HG02852 (cell line): ENCODE measurements at regions not wholly inside any gene's neighbourhood (a gene's known extent, or its start where the extent isn't known, plus 50 kb on each side); places are given as distances from the start of the nearest gene placed in this dataset.

Source experiments
- ATAC-seq: cut with Tn5 transposase; IDR thresholded peaks from one replicate; pipeline ENCODE4 v1.9.1; 2021; ENCODE audit warnings: mild to moderate bottlenecking, moderate library complexity; ENCODE audit not compliant: unreplicated experiment

DNA sequence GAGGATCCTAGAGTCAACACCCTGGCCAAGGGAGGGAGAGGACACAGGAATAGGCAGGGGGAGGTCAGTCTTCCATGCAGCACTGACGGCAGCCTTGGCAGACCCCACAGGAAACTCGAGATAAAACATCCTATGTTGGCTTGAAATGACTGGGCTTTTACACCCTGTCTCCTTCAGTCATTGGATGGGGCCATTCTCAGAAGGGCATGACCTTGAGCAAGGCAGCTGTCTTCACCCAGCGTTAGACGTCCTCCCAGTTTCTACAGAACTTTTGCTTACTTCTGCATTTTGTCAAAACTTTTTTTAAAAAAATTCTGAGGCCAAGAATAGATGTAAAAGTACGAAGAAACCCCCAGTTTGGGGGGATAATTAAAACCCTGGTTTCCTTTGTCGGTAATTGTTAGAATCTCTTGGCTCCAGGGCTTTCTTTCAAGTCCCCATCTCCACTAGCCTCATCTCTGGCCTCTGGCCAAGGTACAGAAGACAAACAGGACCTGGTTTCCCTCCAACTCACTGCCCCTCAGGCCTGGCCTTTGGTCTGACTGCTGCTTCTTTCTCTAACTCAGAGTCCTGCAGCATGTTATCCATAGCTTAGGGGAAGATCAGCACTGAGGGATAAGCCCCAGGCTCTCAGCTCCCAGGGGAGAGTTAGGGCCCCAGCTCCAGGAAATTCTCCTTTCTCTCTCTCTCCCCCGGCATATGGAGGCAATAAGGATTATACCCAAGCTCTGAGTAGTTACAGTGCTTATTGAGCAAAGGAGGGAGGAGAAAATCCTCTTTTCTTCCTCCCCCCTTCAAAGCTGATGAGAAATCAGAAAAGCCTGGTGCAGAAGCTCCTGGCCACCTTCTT lies 51.6 kb upstream of the KCND3 start:
- ATAC-seq: no peak

DNA sequence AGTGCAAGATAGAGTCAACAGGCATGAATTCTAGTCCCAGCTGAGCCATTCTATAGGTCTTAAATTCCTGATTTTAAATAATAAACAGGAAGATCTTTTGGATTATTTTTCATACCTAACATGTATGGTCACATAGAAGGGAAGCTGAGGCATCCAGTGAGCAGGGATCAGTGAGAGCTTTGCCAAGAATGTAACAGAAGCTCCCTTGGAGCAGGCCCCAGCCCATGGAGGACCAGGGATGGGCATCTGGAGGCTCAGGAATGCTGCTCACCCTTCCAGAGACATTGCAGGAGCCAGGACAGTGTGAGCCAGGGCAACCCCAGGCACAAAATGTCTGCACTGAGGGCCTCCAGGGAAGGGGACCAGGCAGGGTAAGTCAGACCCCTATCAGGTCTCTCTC lies 54.4 kb upstream of the KCND3 start:
- ATAC-seq: no peak

DNA sequence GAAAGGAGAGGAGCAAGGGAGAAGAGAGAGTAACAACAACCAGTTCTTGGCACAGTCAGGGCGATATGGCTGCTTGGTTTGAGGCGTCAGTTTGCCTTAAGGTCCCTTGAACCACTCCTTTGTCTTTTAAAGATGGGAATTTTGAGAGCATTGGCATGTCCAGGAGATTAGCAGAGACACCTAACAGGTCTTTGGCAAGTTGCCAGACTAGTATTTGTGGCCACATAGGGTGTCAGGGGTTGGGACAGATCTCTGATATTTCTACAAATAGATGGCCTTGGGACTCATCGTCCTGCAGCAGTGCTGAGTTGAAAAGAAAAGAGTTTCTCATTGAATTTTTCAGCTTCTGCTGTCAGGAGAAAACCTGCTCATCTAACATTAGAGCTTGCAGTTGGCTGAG lies 55.3 kb upstream of the KCND3 start:
- no peak for ATAC-seq

DNA sequence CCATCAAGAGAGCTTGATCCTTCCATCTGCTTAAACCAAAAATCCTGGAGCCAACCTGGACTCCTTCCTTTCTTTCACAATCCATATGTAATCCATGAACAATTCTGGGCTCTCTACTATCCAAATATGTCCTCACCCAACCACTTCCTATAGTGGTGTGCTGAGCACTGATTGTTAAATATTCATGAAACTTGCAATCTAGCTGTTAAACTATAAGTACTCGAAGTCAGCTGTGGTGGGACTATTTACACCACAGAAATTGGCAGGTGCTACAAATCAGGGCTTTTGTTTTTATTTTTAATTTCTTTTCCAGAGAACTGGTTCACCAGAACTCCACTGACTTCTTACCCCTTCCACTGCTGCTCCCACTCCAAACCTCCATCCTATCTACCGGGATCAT lies 57.2 kb upstream of the KCND3 start:
- no peak for ATAC-seq

DNA sequence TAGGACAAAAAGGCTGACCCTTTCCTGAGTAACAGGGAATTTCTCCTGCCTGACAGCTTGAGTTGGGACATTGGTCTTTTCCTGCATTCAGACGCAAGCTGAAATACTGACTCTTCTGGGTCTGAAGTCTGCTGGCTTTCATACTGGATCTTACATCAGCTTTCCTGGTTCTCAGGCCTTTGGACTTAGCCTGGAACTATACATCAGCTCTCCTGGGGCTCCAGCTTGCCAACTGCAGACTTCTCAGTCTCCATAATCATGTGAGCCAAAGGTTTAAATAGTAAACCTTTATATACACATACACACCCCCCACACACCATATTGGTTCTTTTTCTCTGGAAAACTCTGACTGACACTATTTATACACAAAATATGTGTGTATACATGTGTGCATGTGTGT lies 59.0 kb upstream of the KCND3 start:
- no peak for ATAC-seq

DNA sequence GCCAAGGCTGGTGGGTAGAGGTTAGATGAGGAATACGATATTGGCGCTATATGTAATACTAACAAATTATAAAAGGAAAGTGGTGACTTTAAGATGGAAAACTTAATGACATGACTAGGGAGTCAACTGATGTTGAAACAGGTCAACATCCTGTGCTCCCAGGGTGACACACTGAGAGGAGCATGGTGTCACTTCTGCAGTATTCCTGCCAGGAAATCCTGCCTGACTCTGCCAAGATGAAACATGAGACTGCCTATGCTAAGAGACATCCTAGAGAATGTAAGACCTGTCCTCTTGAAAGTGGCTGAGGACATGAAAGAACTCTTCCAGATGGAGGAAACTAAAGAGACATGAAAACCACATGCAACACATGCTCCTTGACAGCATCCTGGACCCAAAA lies 65.0 kb upstream of the KCND3 start:
- ATAC-seq: no peak

DNA sequence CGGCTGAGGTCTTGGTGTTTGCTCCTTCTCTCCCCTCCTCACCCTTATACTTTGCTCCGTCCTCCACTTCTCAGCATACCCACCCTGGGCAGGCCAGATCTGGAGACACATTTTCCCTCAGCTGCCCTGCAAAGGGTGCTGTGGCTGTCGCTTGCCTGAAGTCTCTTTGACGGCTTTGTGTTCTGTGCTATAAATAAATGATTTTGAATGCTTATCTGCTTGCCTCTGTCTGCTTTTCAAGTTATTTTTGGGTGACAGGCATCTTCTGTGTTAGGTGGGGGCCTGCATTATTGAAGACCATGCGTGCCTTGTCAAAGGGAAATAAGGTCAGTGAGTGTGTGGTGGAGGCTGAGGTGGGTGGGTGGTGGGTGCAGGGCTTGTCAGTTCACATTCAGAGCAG lies 66.9 kb upstream of the KCND3 start:
- ATAC-seq: no peak

DNA sequence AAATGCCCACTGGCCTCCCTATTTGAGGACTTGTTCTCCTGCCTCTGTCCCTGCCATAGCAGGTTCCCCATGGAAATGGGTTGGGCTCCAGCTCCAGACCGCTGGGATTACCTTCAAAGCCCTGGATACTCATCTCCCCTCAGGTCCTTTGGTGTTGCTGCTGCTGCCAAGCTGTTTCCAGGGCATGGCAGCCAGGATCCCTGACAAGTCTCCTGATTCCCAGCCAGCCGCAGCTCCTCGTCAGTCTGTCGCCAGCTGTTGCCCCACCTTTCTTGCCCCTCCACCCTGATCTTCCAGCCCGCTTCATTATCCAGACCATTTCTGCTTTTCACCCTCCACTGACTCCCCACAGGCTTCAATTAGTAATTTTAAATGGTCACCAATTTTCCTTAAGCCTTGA lies 68.3 kb upstream of the KCND3 start:
- ATAC-seq: no peak

DNA sequence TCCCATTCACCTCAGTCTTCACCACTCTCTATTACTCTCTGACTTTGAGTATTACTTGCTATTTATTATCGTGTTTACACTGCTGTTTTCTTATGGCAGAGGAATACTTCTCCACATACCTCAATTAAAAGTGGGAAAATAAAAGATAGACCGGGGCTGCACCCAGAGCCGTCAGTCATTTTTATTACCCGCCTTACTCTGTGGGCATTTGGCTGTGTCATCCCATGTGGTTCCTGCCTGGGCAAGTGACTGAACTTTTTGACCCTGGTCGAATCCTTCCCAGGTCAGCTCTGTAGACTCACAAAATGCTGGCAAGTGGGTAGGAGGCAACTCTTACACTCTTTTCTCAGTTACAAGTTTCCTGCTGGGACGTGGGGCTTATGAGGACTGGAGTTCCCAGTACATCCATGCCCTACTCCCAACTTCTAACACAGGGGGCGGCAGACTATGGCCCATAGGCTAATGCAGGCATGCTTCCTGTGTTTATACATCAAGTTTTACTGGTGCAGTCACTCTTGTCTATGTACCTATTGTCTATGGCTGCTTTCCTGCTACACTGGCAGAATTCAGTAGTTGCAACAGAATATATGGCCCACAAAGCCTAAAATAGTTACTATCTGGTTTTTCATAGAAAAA lies 69.5 kb upstream of the KCND3 start:
- ATAC-seq: no peak

DNA sequence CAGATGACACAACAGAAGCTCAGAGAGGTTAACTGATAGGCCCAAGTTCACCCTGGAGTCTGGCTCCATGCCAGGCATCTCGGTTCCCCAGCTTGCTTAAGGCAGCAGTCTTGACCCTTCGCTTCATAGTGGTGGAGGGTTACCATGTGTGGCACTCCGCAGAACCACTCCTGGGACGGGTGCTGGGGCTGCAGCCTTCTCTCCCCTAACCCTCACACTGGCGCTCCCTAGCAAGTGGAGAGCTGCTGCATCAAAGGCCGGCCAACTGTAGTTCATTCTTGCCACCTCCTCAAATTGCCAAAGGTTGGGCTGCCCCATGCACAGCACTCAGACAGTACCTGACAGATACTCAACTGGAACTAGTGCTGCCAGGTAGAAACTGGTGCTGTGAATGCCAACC lies 70.2 kb upstream of the KCND3 start:
- ATAC-seq: no peak

DNA sequence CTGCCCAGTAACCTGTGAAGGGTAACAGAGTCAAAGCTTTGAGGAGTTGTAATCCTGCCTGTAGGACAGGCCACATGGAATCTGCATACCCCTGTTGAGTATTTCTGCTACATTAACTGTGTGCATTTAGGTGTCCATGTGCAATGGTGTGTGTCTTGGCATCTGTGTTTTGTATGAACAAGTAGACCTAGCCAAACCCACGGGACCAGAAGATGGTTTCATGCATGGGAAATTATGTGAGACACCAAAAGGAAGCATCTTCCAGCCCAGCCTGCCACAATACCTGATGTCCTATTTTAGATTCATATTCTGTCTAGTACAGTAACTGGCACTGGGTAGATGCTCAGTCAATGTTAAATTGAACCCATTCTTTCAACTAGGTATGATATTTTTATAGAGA lies 70.8 kb upstream of the KCND3 start:
- ATAC-seq: no peak

DNA sequence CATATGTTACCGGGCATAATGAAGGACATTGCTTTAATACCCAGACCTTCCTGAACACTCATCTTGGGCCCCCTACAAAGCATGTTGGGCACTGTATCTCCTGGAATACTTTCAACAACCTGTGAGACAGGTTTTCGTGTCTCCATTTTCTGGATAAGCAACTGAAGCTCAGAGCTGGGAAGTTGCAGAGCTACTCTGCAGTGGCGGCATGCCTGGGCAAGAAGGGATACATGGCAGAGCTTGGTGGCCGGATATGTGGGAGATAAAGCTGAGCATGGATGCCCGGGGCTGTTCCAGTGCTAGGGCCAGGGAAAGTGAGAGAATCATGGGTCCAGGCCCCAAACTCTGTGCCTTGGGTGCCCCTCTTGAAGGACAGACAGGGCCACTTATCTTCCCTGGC lies 71.6 kb upstream of the KCND3 start:
- no peak for ATAC-seq

DNA sequence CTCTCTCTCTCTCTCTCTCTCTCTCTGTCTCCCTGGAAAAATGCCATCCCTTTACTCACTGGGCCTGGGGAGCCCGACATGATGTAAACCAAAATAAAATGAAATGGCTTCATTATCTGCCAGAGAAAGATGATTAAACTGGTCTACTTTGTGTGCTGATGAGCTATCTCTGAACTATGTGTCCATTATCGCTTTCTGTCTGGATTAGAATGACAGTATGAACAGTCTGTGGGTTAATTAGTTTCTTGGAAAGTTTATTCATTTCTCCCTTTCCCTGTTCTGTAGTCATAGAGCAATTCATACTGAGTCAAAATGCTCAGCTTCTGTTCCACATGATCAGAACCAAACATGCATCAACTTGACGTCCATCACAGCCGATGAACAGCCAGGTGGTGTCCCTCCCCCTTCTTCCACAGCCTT lies 72.4 kb upstream of the KCND3 start:
- ATAC-seq: no peak

DNA sequence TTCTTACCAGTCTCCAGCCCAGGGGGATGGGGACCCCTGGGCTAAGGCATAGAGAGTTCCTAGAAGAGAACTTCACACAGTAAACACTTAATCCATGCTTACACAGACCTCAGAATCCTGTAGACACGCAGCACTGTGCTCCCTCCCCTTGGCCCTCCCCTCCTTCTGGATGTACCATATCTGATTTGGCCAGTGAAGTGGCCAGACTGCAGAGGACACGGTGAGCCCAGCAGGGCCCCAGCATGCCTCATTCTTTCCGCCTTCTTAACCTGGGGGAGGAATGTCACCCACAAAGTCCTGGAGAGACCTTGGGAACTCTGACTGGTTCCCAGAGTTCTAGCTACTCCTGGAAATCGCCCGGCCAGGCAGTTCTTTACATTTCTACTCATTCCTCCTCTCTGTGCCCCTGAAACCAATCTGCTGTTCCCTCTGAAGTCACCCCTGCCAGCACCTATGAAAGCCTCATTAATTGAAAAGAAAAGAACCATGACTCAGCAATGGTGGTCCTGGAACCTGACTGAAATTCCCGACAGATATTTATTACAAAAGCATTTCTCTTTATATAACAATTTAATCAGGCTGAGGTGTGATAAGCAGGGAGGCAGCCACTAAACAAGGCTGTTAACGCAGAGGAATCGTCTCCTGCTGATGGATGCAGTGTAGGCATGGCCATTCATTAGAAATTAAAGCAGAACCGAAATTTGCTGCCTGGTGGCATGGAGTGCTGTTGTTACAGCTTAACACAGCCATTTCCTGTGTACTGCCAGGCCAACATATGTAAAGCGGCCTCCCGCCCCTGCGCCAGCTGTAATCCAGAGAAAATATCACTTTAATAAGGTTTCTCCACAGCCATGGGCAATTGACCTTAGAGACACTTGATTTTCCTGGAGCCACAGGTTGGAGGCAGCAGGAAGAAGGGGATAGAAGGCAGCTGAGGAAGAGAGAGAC lies 74.6 kb upstream of the KCND3 start:
- ATAC-seq: no peak

DNA sequence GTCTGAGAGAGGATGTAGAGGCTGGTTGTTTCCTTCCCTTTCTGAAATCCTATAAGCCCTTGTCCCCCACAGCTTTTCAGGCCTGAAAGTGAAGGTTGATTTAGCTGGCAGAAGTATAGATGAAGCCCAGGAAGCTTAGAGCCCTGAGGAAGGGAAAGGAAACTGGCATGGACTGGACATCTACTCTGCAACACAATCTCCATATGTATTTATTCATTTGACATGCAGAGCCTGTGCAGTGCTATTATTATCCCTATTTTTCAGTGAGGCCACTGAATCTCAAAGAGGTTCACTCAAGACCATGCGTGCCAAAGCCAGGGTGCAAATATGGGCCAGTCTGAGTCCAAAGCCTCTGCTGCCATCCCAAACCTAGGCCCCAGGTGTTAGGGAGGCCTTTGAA lies 78.5 kb upstream of the KCND3 start:
- ATAC-seq: no peak

DNA sequence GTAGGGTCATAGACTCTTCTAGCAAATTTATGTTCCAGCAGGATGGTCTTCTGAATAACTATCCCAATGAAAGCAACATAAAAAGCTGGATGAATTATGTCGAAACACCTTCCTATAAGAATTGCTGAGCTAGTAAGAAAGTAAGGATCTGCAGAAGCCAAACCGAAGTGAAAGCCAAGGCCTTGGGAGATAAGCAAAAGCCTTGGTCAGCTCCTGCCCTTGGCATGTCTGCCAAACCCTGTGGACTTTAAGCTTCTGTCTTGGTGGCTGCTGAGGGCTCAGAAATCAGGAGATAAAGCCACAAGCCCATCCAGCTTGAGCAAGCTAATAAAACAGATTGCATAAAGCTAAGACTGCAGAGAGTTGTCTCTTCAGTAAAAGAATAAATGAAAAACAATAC lies 81.2 kb upstream of the KCND3 start:
- no peak for ATAC-seq

DNA sequence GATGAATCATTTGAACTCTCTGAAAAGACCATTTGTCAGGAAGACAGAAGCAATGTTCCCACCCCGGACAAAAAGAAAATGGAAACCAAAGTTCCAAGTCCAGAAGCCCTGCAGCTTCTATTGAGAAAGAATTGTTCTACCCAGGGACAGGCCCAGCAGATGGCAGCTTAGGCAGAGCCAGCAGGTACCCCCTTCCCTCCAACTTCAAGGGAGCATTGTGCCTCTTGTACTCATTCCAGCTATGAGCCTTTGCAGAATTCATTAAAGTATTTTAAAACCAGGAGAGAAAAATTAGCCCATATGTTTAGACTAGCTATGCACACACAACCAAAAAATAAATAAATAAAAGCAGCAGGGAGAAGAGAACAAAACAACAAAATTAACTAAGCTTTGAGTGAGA lies 85.2 kb upstream of the KCND3 start:
- no peak for ATAC-seq

DNA sequence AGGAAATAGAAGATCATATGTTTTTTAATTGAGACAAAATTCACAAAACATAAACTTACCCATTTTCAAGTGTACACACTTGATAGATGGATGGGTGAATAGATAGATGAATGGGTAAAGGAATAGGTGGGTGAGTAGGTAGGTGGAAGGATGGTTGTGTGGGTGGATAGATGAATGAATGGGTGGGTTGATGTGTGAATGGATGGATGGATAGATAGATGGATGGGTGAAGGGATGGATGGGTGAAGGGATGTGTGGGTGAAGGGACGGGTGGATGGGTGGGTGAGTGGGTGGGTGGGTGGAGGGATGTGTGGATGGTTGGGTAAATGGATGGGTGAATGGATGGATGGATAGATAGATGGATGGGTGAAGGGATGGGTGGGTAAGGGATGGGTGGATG lies 86.1 kb upstream of the KCND3 start:
- ATAC-seq: no peak

DNA sequence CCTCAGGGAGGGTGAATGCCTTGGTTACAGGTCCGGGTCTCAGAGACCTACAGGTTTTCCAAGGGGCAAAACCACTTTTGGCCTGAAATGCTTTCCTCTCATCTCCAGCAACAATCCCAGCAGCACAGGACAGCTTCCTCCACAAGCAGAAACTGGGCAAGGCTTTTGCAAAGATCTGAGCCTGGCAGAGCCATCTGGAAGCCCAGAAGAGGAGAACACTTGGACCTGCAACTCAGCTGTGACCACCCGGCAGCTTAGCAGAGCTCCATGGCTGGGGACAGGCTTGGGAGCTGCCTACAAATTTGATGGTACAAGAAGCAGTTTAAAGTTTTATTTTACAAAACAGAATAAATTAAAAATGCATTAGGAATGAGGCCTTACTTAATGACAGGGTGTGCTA lies 90.0 kb upstream of the KCND3 start:
- no peak for ATAC-seq

DNA sequence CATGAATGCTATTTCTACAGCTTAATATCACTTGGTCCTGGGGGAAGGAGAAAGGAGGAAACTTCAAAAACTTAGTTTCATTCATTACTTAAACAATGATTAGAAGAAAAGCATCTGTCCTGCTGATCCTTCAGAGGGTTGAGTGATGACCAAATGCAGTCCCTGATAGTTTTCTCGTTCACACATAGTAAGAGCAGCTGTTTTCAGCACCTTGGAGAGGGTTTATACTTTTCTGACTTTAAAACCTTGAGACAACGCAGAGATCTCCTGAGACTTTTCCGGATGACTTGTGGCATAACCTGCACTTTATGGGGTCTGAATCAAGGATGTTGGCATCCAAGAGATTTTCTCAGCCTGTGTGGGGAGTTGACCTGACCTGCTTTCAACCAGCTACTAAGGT lies 94.0 kb upstream of the KCND3 start:
- ATAC-seq: no peak

DNA sequence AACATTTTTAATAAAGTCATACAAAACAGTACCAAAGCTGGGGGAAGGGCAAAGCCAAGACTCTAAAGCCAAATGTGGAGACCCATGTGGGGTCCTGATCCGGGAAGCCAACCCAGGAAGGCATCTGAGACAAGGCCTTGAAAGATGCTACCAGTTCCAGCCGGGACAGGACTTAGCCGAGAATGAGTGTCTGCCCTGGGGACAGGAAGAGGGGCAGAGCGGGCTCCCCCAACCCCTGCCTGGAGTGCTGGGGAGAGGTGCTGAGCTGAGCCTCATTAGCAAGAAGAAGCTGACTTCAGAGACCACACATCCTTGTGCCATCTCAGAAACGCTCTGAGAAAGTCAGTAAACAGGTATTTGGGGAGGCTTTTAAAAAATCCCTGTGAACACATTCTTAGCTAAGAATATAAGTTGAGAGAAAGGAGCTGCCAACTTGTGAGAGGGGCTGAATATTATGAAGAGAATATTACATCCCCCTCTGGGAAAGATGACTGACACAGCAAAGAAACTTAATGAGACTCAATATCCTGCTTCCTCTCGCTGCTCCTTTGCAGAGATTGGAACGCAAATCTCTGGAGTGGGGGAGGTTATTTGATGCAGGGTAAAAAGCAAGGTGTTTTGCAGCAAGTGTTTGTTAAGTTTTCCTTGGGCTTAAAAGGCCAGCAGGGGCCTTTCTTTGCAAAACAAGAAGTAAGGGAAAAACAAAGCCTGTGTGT lies 103.3 kb upstream of the KCND3 start:
- no peak for ATAC-seq
